HCT116 (cell line): ENCODE measurements at regions not wholly inside any gene's neighbourhood (a gene's known extent, or its start where the extent isn't known, plus 50 kb on each side); places are given as distances from the start of the nearest gene placed in this dataset.

Source experiments
- ATAC-seq: fragments of 200-7000 bp; cut with Tn5 transposase; 2 replicates; pipeline ENCODE4 v1.9.1; 2020; ENCODE audit warnings: mild to moderate bottlenecking, moderate library complexity
- BruUV-seq: library from RNA; stranded (reverse); fragments of 400-500 nt; replicated peaks from 2 replicates; lab custom pipeline; 2021; lab: Mats Ljungman, UMichigan
- CTCF ChIA-PET: fragments of 300-600 bp; sonication (Branson Sonifier 250); formaldehyde crosslinking; loops from one replicate; lab custom pipeline; 2021; ENCODE audit warnings: antibody characterized with exemption; lab: Charles Lee
- POLR2A ChIA-PET: fragments of 300-600, 350-600 bp; sonication (Branson Sonifier 250); formaldehyde crosslinking; loops from one replicate; lab custom pipeline; 2021; ENCODE audit warnings: antibody characterized with exemption; lab: Charles Lee
- RAD21 ChIA-PET, 2 experiments: fragments of 300-600 bp; sonication (Branson Sonifier 250); formaldehyde crosslinking; loops; one replicate each; lab custom pipeline; 2023; ENCODE audit warnings: low total read pairs in 2 of 2; ENCODE audit not compliant: uncharacterized antibody in 2 of 2, unreplicated experiment in 2 of 2, low non-redundant PET in 1 of 2; lab: Charles Lee
- DNase-seq: peaks from one replicate; pipeline ENCODE4 v3.0.0-alpha.2; 2010; ENCODE audit warnings: low read depth, low spot score
- H2AFZ ChIP-seq: fragments of 200-600 bp; shearing (Covaris generic), sonication (generic); 2 replicates; pipeline ENCODE4 v1.6.1; 2017; ENCODE audit warnings: low read depth, mixed run types, mixed read lengths, antibody characterized with exemption, low read length; ENCODE audit not compliant: poor library complexity, severe bottlenecking
- H3K27ac ChIP-seq: 2 replicates; pipeline ENCODE4 v1.5.1; 2012; ENCODE audit warnings: low read depth, low read length
- H3K27me3 ChIP-seq: fragments of 200-600 bp; sonication (generic); 2 replicates; pipeline ENCODE4 v1.6.1; 2016; ENCODE audit warnings: mixed run types, low read length, mixed read lengths; ENCODE audit not compliant: insufficient read depth
- H3K36me3 ChIP-seq, 2 experiments: fragments of 200-500 bp in 1 of 2; fragments of 200-600 bp in 1 of 2; sonication (Bioruptor generic) in 1 of 2; sonication (generic) in 1 of 2; 2 replicates each; pipeline versions ENCODE4 v1.5.1 to v1.6.1; 2014 to 2016; ENCODE audit warnings: low read length in 2 of 2, inconsistent platforms in 1 of 2, mixed read lengths in 1 of 2, mixed run types in 1 of 2; ENCODE audit not compliant: insufficient read depth in 2 of 2, control insufficient read depth in 1 of 2
- H3K4me1 ChIP-seq, 2 experiments: fragments of 200-600 bp in 1 of 2; sonication (generic) in 1 of 2; 2 replicates each; pipeline versions ENCODE4 v1.5.1 to v1.6.1; 2012 to 2017; ENCODE audit warnings: low read length in 2 of 2, inconsistent platforms in 1 of 2, mild to moderate bottlenecking in 1 of 2, mixed read lengths in 1 of 2, mixed run types in 1 of 2, moderate library complexity in 1 of 2; ENCODE audit not compliant: insufficient read depth in 2 of 2, control insufficient read depth in 1 of 2
- H3K4me2 ChIP-seq: fragments of 200-600 bp; sonication (generic); 2 replicates; pipeline ENCODE4 v1.6.1; 2017; ENCODE audit warnings: mixed run types, low read length, mixed read lengths
- H3K4me3 ChIP-seq, 2 experiments: fragments of 200-600 bp in 1 of 2; sonication (generic) in 1 of 2; replicated peaks in 1 of 2; 2 replicates each; pipeline ENCODE4 v1.5.1; 2011 to 2016; ENCODE audit warnings: low read length in 2 of 2, control low read depth in 1 of 2, low read depth in 1 of 2, mild to moderate bottlenecking in 1 of 2, mixed read lengths in 1 of 2, mixed run types in 1 of 2
- H3K79me2 ChIP-seq: fragments of 200-600 bp; sonication (generic); 2 replicates; pipeline ENCODE4 v1.6.1; 2017; ENCODE audit warnings: mild to moderate bottlenecking, mixed run types, low read length, moderate library complexity, mixed read lengths; ENCODE audit not compliant: insufficient read depth
- H3K9ac ChIP-seq: fragments of 200-600 bp; sonication (generic); 2 replicates; pipeline ENCODE4 v1.6.1; 2016; ENCODE audit warnings: low read length, mixed read lengths
- H3K9me2 ChIP-seq: fragments of 200-600 bp; sonication (generic), shearing (Covaris generic); 2 replicates; pipeline ENCODE4 v1.6.1; 2017; ENCODE audit warnings: mixed run types, mild to moderate bottlenecking, moderate library complexity; ENCODE audit not compliant: insufficient read depth
- H3K9me3 ChIP-seq, 2 experiments: fragments of 200-500 bp in 1 of 2; fragments of 200-600 bp in 1 of 2; sonication (Bioruptor generic) in 1 of 2; sonication (generic) in 1 of 2; 2 replicates each; pipeline ENCODE4 v1.6.1; 2014 to 2017; ENCODE audit warnings: low read length in 2 of 2, mixed read lengths in 2 of 2, inconsistent platforms in 1 of 2, low read depth in 1 of 2, mild to moderate bottlenecking in 1 of 2, mixed run types in 1 of 2, moderate library complexity in 1 of 2; ENCODE audit not compliant: control insufficient read depth in 1 of 2, insufficient read depth in 1 of 2
- H4K20me1 ChIP-seq: fragments of 200-600 bp; sonication (generic), shearing (Covaris generic); 2 replicates; pipeline ENCODE4 v1.6.1; 2017; ENCODE audit warnings: mixed run types, mild to moderate bottlenecking, moderate library complexity; ENCODE audit not compliant: insufficient read depth
- CBX3 ChIP-seq: IDR thresholded peaks from 2 replicates; pipeline ENCODE4 v1.6.1; 2012; ENCODE audit warnings: low read depth
- CEBPB ChIP-seq: IDR thresholded peaks from 2 replicates; pipeline ENCODE4 v1.6.1; 2012; ENCODE audit warnings: low read depth
- EGR1 ChIP-seq: IDR thresholded peaks from 2 replicates; pipeline ENCODE4 v1.6.1; 2012; ENCODE audit warnings: low read depth
- ELF1 ChIP-seq: IDR thresholded peaks from 2 replicates; pipeline ENCODE4 v1.6.1; 2012; ENCODE audit warnings: low read depth, borderline replicate concordance
- EZH2 ChIP-seq: fragments of 200-600 bp; sonication (generic); IDR thresholded peaks from 2 replicates; pipeline ENCODE4 v1.6.1; 2017; ENCODE audit warnings: antibody characterized with exemption, mixed run types
- EZH2phosphoT487 ChIP-seq: fragments of 200-600 bp; IDR thresholded peaks from 2 replicates; pipeline ENCODE4 v1.6.1; 2018; ENCODE audit warnings: antibody characterized with exemption, borderline replicate concordance
- FOSL1 ChIP-seq: IDR thresholded peaks from 2 replicates; pipeline ENCODE4 v1.6.1; 2012; ENCODE audit warnings: low read depth
- POLR2A ChIP-seq: IDR thresholded peaks from 2 replicates; pipeline ENCODE4 v1.7.0; 2011; ENCODE audit warnings: borderline replicate concordance; ENCODE audit not compliant: insufficient read depth, insufficient read length; ENCODE audit errors: extremely low read depth
- POLR2AphosphoS5 ChIP-seq: IDR thresholded peaks from 2 replicates; pipeline ENCODE4 v1.6.1; 2011; ENCODE audit warnings: mild to moderate bottlenecking, low read depth, low read length, moderate library complexity
- RAD21 ChIP-seq: IDR thresholded peaks from 2 replicates; pipeline ENCODE4 v1.6.1; 2012; ENCODE audit warnings: low read depth, mild to moderate bottlenecking
- SP1 ChIP-seq: IDR thresholded peaks from 2 replicates; pipeline ENCODE4 v1.6.1; 2012; ENCODE audit warnings: low read depth
- SRF ChIP-seq: IDR thresholded peaks from 2 replicates; pipeline ENCODE4 v1.6.1; 2012; ENCODE audit warnings: low read depth
- YY1 ChIP-seq: IDR thresholded peaks from 2 replicates; pipeline ENCODE4 v1.6.1; 2011; ENCODE audit warnings: low read length, low read depth, moderate library complexity, mild to moderate bottlenecking; ENCODE audit not compliant: insufficient replicate concordance; ENCODE audit errors: extremely low read depth
- ZFX ChIP-seq: fragments of 450-650 bp; IDR thresholded peaks from 2 replicates; pipeline ENCODE4 v1.6.1; 2017
- ZNF274 ChIP-seq: fragments of 200-500 bp; sonication (Bioruptor generic); IDR thresholded peaks from 2 replicates; pipeline ENCODE4 v1.6.1; 2014; ENCODE audit warnings: mild to moderate bottlenecking, low read depth, low read length, inconsistent platforms
- intact Hi-C: fragments of 100-400 bp; cut with micrococcal nuclease; formaldehyde crosslinking; loops from 2 replicates; pipeline ENCODE4 v1.10.0; 2022
- TF ChIP-seq, protein P1 (sequence below): IDR thresholded peaks from 2 replicates; pipeline ENCODE4 v1.6.1; 2012
- TF ChIP-seq, protein P2 (sequence below): IDR thresholded peaks from 2 replicates; pipeline ENCODE4 v1.6.1; 2011; ENCODE audit warnings: mild to moderate bottlenecking, low read length, moderate library complexity; ENCODE audit not compliant: insufficient replicate concordance; ENCODE audit errors: extremely low read depth
- TF ChIP-seq, protein P3 (sequence below), 3 experiments: fragments of 200-600 bp in 1 of 3; sonication (generic) in 1 of 3; IDR thresholded peaks in 2 of 3; conservative IDR thresholded peaks in 1 of 3; 2 replicates each; pipeline ENCODE4 v1.5.1; 2012 to 2017; ENCODE audit warnings: low read depth in 2 of 3, low read length in 2 of 3, antibody characterized with exemption in 1 of 3, borderline replicate concordance in 1 of 3, control low read depth in 1 of 3, mild to moderate bottlenecking in 1 of 3, mixed read lengths in 1 of 3, mixed run types in 1 of 3, moderate library complexity in 1 of 3; ENCODE audit not compliant: insufficient read depth in 1 of 3
- TF ChIP-seq, protein P4 (sequence below): IDR thresholded peaks from 2 replicates; pipeline ENCODE4 v1.6.1; 2012; ENCODE audit warnings: low read depth

DNA sequence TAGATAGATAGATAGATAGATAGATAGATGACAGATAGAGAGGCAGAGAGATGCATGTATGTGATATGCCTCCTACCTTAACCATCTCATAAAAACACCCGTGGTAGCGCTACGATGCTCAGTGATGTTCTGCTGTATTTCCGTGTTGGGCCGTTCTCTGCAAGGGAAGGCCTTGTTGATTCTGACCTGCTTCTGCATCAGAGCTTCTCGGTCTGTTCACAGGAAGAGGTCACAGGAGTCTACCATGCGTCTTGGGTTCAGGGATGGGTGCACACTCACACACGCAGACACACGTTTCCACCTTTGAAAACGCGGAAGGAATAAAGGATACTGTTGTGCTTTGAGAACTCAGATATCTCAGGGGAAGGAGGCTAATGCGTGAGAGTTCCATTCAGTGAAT lies 316.9 kb downstream of the TEX29 start:
- Histone ChIP-seq H3K9me3 (no peaks in the 10 kb centered on the region), H3K4me3 (no peak overlapping the region), H3K9me2 (no peaks in the 10 kb centered on the region), H3K27me3 (peaks cover 18% of the 10 kb centered on the region; the same call in 1 of the 2 replicates), H3K4me1 (no peaks in the 10 kb centered on the region), H3K79me2 (no peaks in the 10 kb centered on the region), H3K27ac (no peak overlapping the region), H3K36me3 (no peaks in the 10 kb centered on the region), H3K9ac (no peak overlapping the region), H2AFZ (no peak overlapping the region), H4K20me1 (no peaks in the 10 kb centered on the region), H3K4me2 (no peak overlapping the region)
- intact Hi-C loops: no loop called here
- CTCF ChIA-PET: no interaction called here
- RAD21 ChIA-PET: no interaction called here
- ATAC-seq (no peak), DNase-seq (no peak)
- BruUV-seq: no TSS peak
- POLR2A ChIA-PET: no interaction called here
- TF ChIP-seq EZH2: no peak
- TF ChIP-seq, protein P1, sequence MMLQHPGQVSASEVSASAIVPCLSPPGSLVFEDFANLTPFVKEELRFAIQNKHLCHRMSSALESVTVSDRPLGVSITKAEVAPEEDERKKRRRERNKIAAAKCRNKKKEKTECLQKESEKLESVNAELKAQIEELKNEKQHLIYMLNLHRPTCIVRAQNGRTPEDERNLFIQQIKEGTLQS: no peak
- TF ChIP-seq FOSL1: no peak
- TF ChIP-seq, protein P2, sequence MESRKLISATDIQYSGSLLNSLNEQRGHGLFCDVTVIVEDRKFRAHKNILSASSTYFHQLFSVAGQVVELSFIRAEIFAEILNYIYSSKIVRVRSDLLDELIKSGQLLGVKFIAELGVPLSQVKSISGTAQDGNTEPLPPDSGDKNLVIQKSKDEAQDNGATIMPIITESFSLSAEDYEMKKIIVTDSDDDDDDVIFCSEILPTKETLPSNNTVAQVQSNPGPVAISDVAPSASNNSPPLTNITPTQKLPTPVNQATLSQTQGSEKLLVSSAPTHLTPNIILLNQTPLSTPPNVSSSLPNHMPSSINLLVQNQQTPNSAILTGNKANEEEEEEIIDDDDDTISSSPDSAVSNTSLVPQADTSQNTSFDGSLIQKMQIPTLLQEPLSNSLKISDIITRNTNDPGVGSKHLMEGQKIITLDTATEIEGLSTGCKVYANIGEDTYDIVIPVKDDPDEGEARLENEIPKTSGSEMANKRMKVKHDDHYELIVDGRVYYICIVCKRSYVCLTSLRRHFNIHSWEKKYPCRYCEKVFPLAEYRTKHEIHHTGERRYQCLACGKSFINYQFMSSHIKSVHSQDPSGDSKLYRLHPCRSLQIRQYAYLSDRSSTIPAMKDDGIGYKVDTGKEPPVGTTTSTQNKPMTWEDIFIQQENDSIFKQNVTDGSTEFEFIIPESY: no peak
- TF ChIP-seq, protein P3, sequence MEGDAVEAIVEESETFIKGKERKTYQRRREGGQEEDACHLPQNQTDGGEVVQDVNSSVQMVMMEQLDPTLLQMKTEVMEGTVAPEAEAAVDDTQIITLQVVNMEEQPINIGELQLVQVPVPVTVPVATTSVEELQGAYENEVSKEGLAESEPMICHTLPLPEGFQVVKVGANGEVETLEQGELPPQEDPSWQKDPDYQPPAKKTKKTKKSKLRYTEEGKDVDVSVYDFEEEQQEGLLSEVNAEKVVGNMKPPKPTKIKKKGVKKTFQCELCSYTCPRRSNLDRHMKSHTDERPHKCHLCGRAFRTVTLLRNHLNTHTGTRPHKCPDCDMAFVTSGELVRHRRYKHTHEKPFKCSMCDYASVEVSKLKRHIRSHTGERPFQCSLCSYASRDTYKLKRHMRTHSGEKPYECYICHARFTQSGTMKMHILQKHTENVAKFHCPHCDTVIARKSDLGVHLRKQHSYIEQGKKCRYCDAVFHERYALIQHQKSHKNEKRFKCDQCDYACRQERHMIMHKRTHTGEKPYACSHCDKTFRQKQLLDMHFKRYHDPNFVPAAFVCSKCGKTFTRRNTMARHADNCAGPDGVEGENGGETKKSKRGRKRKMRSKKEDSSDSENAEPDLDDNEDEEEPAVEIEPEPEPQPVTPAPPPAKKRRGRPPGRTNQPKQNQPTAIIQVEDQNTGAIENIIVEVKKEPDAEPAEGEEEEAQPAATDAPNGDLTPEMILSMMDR (IDR thresholded peaks at IDR 0.05 in 2 of 3, conservative IDR thresholded peaks at IDR 0.05 in 1 of 3; ENCODE audit: borderline replicate concordance in 1 of 3, insufficient read depth in 1 of 3, low read depth in 2 of 3, low read length in 2 of 3): no peak
- no peak for TF ChIP-seq ELF1
- no peak for TF ChIP-seq POLR2A
- TF ChIP-seq, protein P4, sequence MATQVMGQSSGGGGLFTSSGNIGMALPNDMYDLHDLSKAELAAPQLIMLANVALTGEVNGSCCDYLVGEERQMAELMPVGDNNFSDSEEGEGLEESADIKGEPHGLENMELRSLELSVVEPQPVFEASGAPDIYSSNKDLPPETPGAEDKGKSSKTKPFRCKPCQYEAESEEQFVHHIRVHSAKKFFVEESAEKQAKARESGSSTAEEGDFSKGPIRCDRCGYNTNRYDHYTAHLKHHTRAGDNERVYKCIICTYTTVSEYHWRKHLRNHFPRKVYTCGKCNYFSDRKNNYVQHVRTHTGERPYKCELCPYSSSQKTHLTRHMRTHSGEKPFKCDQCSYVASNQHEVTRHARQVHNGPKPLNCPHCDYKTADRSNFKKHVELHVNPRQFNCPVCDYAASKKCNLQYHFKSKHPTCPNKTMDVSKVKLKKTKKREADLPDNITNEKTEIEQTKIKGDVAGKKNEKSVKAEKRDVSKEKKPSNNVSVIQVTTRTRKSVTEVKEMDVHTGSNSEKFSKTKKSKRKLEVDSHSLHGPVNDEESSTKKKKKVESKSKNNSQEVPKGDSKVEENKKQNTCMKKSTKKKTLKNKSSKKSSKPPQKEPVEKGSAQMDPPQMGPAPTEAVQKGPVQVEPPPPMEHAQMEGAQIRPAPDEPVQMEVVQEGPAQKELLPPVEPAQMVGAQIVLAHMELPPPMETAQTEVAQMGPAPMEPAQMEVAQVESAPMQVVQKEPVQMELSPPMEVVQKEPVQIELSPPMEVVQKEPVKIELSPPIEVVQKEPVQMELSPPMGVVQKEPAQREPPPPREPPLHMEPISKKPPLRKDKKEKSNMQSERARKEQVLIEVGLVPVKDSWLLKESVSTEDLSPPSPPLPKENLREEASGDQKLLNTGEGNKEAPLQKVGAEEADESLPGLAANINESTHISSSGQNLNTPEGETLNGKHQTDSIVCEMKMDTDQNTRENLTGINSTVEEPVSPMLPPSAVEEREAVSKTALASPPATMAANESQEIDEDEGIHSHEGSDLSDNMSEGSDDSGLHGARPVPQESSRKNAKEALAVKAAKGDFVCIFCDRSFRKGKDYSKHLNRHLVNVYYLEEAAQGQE: no peak
- TF ChIP-seq EZH2phosphoT487: no peak
- no peak for TF ChIP-seq POLR2AphosphoS5
- TF ChIP-seq YY1: no peak
- no peak for TF ChIP-seq ZFX
- TF ChIP-seq SRF: no peak
- TF ChIP-seq SP1: no peak
- no peak for TF ChIP-seq CEBPB
- no peak for TF ChIP-seq EGR1
- no peak for TF ChIP-seq ZNF274
- no peak for TF ChIP-seq RAD21
- TF ChIP-seq CBX3: no peak
